HG03175 (cell line): ENCODE measurements at regions not wholly inside any gene's neighbourhood (a gene's known extent, or its start where the extent isn't known, plus 50 kb on each side); places are given as distances from the start of the nearest gene placed in this dataset.
"Not testable (repeated sequence)": the region's sequence is repeated elsewhere in the genome, so short reads cannot be mapped to it uniquely, and the experiment has no call there.

Experiments used
- ATAC-seq: cut with Tn5 transposase; IDR thresholded peaks from one replicate; pipeline ENCODE4 v1.9.1; 2021; ENCODE audit warnings: mild to moderate bottlenecking, moderate library complexity; ENCODE audit not compliant: unreplicated experiment

DNA sequence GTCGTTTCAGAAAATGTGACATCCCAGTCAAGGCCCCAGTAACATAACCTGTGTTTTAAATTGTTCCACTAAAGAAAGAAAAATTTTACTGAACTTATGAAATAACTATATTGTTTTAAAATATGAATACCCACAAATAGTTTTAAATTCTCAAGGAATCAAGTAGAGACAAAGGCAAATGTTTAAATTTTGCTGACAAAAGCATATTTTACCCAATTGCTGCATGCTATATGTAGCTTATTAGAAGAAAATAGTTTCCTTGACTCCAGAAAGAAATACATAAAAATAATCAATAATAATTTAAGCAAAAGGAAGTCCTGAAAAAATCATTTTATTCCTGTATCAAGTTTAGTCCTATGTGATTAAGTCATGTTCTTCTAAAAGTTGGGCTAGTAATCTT is 481.3 kb upstream of the ADGRL3 start:
- ATAC-seq: no peak

DNA sequence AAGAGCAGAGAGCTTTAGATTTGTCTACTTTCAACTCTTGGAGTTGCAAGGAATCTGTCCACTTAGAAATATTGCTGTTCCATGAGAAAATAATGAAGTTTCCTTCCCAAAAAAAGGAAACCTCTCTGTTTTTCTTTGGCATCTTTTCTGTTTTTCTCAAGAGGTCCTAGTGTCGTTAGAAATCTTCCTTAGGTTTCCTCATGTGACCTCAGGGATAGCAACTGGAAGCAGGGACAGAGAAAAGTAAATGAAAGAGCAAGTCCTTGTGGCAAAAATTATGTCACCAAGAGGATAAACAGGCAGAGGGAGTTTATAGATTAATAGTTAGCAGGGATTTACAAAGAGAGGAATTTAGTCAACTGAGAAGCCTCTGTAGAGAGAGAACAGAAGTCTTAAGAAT is 478.4 kb upstream of the ADGRL3 start:
- ATAC-seq: no peak

DNA sequence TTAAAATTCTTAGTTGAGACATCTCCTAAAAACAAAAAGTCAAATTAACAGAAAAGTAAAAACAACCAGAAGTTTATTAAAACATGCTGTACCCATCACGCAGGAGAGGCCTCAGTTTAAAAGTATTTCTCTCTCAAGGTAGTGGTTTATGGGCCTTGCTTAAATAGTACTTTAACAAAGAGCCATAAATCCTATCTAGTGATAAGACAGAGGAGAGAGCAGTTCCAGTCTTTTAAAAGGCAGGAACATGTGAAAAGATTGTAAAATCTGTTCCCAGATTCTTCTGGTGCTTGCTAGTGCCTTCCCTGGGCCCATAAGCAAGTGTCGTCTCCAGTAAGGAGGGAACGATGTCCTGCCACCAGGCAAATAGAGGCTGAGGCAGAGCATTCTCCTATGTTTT is 476.3 kb upstream of the ADGRL3 start:
- ATAC-seq: no peak

DNA sequence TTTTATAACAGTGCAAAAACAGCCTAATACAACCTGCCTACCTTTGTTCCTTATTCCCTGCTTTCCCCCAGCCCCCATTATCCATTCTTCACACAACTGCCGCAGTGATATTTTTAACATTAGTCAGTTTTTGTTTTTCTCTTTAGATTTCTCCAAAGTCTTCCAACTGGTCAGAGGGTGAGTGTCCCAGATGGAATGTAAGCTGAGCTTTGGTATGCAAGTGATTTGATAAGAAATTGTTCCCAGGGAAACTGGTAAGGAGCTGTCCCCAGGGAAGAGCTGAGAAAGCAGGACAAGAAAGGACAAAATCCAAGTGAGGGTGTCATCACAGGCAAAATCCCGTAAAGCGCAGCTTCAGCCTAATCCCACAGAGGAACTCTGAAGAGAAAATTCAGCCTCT is 475.5 kb upstream of the ADGRL3 start:
- ATAC-seq: no peak

DNA sequence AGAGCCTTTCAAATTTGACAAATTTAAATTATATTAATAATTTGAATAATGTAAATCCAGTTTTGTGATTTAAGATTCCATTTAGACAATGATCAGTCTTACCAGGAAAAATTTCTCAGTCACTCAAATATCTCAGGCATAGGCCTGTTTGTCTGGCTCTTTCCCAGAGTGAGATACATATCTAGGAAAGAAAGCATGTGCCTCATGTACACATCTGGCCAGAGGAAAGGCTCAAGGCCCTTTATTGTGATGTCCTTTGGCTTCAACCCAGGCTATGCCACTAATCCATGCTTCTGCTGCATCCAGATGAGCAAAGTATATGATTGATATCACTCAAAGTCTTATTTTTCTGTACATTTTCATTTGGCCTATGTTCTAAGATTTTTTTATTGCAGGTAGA is 473.3 kb upstream of the ADGRL3 start:
- ATAC-seq: no peak

DNA sequence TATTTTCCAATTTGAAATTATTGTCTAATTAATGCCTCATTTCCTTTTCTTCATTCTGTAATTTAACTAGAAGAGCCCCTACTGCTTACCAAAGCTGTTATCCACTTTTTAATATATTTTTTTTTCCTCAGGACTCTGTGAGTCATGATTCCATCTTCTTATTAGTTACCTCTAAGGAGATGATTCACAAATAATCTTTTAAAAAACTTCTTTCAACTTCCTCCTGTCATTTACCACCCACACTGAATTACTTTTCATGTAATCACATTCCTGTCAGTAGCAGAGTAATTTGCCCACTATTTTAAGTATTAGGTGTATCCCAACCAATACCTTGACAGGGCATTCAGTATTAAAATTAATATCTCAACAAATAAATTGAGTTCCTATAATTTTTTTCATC is 470.9 kb upstream of the ADGRL3 start:
- ATAC-seq: no peak

DNA sequence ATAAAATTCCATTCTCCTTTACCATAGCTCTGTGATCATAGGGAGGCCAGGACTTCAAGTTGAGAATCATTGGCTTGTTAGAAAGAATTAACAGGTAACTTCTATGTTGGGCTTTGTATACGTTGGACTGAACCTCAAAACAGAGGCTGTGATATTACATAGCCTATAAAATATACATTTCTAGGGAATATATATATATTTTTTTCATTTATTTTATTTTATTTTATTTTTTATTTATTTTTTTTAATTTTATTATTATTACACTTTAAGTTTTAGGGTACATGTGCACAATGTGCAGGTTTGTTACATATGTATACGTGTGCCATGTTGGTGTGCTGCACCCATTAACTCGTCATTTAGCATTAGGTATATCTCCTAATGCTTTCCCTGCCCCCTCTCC is 470.4 kb upstream of the ADGRL3 start:
- not testable (repeated sequence) for ATAC-seq

DNA sequence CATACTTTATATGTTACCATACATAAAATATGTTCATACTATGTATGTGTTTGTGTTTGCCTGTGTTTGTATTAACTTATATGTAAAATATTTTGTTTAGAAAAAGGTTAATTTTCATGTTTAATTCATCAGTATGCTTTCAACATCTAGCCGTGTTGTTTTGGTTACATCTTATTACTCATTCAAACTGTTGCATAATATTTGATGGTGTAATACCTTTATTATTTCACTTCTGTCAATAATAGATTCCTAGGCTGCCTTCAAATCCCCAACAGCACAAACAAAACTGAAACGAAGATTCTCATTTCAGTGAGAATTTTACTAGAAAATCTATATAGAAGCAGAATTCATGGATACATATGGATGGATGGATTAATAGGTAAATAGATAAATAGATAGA is 462.3 kb upstream of the ADGRL3 start:
- no peak for ATAC-seq

DNA sequence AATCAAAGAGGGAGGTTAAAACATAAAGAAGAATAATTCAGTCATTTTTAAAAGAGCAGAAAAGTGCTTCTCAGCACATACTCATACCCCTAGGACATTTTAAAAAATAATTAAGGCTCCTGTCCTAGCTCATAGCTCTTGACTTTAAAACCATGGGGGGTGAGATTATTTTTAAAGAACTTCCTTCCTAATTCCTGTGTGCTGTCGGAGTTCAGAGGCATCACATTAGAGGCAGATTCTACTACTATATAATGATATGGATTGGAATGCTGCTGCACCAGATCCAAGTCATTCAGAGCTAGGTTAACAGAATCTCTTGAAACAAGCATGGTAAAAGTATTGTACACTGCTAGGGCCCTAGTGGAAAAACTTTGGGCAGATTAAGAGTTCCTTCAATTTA is 456.5 kb upstream of the ADGRL3 start:
- no peak for ATAC-seq

DNA sequence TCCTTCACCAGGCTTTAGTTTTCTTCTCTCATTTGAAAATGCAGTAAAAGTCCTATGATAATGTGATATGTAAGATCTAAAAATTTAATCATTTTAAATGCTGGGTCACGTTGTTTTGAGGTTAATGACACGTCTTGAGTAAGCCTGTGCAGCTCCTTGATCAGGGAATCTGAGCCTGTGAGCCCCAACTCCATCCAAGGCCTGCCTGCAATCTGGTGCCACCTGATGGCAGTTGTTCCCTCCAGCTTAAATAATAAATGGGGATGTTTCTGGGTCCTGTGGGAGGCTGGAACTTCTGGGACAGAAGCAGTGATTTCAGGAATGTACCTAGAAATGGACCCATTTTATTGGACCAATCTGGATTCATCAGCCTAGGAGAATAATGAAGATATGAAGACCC is 455.4 kb upstream of the ADGRL3 start:
- no peak for ATAC-seq

DNA sequence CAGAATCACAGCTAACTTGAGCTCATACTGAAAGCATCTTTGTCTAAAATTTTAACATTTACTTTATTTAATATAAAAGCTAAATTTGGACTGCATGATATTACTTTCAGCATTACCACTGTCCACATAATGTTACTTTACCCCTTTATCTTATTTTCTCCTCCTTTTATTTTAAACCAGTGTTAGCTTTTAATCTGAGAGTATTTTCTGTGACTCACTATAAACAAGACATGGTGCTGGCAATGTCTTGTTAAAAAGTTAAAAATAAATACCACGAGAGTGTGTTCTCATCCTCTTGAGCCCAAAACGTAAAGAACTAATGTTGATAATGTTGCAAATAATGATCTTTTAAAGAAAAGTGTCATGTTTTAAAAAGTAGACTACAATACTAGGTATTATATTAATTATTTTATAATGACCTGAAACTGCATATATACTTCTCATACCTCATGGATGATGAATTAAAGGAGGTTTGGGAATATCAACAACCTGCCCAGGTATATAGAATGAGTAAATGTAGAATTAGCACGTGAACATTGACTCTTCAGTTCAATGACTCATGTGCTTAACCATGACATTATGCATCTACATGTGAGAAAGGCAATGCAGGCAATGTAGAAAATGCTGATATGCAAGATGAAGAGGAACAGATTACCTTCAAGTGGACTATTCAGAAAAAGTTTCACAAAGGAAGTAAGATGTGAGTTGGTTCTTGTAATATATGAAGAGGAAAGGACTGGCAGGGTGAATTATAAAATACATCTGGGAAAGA is 454.1 kb upstream of the ADGRL3 start:
- no peak for ATAC-seq

DNA sequence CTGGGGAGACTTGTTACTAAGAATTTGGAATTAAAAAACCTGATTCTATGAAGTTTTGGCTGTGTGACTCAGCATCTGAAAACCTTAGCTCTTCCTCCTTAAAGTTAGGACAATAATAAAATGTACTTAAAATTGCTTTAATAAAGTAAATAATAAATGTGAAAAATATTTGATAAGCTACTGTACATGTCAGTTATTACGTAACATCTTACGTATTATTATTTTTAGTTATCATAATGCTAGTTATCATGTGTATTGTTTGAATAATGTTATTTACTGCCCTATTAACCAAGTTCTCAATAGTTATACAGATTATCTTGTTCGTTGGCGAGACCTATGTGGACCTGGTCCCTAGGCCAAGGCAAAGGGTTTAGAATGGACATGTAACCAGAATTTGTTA is 449.2 kb upstream of the ADGRL3 start:
- no peak for ATAC-seq

DNA sequence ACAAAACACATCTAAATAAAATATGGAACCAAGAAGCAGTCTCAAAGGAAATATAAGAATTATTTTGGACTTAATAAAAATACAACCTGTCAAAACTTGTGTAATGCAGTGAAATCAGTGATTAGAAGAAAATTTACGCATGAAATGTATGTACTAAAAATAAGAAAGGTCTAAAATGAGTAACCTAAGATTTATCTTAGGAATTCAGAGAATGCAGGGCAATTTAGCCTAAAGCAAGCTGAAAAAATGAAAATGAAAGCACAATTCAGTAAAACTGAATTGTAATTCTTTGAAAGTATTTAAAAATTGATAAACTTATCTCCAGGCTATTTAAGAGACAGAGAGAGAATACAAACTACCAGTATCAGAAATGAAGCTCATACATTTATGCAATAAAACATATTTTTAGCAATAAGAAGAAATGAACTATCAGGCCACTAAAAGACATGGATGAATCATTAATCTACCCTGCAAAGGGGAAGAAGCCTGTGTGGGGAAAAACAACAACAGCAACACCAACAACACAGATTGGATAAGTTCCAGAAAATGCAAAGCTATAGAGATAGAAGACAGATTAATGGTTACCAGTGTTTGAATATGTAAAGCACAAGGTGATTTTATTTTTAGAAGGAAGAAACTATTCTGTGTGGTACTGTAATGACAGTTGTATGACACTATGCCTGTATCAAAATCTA is 442.0 kb upstream of the ADGRL3 start:
- ATAC-seq: no peak

DNA sequence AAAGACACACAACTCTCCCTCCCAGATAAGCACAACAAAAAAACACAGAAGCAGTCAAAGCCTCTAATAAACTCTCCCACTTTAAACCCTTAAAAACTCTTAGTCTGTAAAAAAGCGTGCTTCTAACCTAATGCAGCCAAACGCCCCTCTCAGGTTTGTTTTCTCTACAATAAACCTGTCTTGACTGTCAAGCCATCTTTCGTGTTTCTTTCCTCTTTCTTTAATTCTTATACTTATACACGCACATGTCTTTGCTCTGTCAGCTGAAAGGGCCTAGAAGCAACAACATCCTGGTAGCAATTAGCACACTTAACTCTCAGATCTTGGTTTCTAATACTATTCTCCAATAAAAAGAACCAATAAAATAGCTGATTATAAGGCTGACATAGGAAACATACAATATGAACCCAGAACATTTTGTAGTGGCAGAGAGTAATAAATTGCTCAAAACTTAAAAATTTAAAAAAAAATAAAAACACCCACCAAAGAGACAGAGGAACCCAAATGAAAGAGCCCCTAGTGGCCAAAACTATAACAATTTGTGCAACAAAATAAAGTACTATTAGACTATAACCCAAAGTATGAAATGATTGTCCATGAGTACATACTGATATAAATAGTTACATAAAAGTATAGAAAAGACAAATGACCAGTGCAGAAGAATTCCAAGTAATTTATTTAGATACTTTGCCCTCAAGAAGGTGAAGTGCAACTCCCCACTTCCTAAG is 440.4 kb upstream of the ADGRL3 start:
- no peak for ATAC-seq

DNA sequence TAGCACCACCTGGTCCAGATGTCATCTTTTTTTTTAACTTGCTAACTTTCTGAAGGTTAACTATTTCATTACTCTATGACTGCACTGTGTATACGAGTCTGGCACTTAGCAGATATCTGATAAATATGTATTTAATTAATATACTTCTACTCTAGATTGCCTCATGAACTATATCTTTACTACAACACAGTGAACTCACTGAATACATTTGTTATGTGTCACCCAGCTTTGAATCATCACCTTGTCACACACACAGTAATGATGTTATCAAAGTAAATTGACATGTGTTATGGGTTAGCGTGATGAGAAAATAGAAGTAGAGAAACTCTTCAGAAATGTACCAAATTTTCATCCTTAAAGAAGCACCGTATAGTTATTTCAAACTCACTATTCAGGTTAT is 419.3 kb upstream of the ADGRL3 start:
- no peak for ATAC-seq

DNA sequence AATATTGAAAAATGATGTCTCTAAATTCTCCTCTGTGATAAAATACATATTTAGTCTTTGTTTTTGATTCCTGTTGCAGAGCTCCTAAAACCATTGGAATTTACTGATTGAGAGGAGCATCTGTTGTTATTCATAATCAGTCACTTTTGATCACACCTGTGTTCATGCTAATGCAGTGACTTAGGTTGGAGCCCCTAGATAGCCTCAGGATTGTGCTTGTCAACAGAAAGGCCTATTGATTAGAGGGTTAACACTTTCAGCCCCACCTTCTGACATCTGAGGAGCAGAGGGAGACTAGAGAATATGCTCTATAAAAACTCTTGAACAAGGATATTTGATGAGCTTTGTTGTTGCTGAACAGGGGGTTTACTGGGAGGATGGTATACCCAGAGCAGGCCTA is 409.5 kb upstream of the ADGRL3 start:
- ATAC-seq: no peak

DNA sequence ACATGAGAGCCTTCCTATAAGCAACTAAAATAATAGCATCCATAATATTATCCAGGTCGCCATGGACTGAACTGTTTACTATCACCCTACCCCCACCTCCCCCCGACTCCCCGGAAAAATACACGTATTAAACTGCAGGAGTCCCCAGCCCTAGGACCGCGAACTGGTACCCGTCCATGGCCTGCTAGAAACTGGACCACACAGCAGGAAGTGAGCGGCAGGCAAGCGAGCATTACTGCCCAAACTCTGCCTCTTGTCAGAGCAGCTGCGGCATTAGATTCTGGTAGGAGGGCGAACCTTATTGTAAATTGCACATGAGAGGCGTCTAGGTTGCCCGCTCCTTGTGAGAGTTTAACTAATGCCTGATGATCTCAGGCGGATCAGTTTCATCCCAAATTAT is 405.8 kb upstream of the ADGRL3 start:
- ATAC-seq: no peak

DNA sequence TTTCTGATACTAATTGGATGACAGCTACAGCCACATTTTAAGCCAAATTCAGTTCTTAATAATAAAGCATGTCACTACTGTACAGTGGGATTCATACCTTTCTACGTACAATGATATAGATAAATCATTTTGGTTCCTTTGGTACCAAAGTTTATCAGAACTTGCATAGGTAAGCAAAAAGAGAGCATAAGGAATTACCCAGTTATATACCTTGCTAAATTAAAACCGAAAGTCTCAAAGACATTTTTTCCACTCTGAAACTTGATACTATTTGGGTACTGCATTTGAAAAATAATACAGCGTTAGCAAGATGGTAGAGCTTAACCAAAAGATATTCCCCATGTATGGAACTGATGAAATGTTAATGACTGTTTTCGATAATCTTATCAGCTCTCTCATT is 400.9 kb upstream of the ADGRL3 start:
- ATAC-seq: no peak

DNA sequence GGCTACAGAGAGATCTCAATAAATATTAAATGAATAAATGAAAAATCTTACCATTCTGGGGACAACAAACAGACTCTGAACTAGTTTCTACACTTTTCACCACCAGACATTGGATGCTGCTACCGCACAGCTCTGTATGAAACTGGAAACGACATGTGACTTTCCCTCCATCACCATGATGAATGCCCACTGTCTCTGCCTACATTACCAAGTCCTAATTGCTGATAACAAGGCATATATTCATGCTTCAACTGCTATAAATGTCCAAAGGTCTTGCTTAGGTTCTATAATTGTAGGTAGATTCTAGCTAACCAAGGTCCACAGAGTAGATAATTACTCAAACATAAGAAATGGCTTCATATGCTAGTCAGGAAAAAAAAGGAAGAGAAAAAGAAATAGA is 399.4 kb upstream of the ADGRL3 start:
- ATAC-seq: no peak

DNA sequence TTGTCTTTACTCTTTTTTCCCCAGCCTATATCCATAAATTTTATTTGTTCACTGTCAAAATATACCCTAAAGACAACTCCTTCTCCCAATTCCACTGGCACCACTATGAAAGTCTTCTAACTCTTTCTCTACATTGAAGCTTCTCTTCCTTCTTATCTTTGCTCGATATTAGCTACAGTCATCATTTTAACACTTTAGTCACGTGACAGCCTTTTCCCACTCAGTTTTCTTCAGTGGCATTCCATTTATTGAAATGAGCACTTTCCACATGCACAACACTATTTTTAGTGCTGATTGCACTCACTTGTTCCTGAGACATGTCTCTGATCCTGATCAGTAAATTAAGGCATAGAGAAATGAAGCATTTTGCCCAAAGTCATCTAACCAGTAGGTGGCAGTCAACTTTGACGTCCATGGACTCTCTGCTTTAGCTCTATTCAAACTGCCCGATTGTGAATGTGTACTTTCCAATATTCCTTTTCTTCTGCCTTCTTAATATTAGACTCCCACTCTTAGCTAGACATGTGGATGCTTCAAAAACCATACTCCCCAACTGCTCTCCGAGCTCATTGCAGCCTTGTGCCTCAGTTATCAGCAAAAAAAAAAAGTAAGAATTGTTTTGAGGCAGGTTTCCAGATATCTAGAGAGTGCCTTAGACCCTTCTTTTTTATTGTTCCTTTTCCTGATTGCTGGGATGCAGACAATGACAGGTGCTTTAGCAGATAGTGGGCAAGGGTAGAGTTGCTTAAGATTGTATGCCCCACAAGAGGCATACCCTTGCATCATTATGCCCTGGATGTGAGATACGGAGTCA is 394.4 kb upstream of the ADGRL3 start:
- ATAC-seq: no peak
